ENCODE measurements at regions not wholly inside any gene's neighbourhood (a gene's known extent, or its start where the extent isn't known, plus 50 kb on each side); places are given as distances from the start of the nearest gene placed in this dataset.

GRCh38 chr20:55513954-55514353 is 491.4 kb downstream of the CBLN4 start:
- no peak overlapping the region for H3K27ac ChIP-seq
- TF ChIP-seq ZFX (IDR thresholded peaks at IDR 0.05; ENCODE audit: borderline replicate concordance) (no peak), CTCF (IDR thresholded peaks at IDR 0.05) (no peak)

- H3K27ac ChIP-seq: no peak overlapping the region
- TF ChIP-seq CTCF (IDR thresholded peaks at IDR 0.05): no peak
- no peak for TF ChIP-seq ZFX (IDR thresholded peaks at IDR 0.05; ENCODE audit: borderline replicate concordance)
Measured at GRCh38 chr20:55500130-55500529, 505.2 kb downstream of the CBLN4 start.

- no peak for TF ChIP-seq ZFX (IDR thresholded peaks at IDR 0.05; ENCODE audit: borderline replicate concordance)
- no peak for TF ChIP-seq CTCF (IDR thresholded peaks at IDR 0.05)
- no peak overlapping the region for H3K27ac ChIP-seq
Measured at GRCh38 chr20:55488593-55488992, 516.7 kb downstream of the CBLN4 start.

- TF ChIP-seq CTCF (IDR thresholded peaks at IDR 0.05) (no peak), ZFX (IDR thresholded peaks at IDR 0.05; ENCODE audit: borderline replicate concordance) (no peak)
- no peak overlapping the region for H3K27ac ChIP-seq
Measured at GRCh38 chr20:55478724-55479450, 526.4 kb downstream of the CBLN4 start.

GRCh38 chr20:55472704-55473103 is 532.6 kb downstream of the CBLN4 start:
- no peak for TF ChIP-seq ZFX (IDR thresholded peaks at IDR 0.05; ENCODE audit: borderline replicate concordance)
- TF ChIP-seq CTCF (IDR thresholded peaks at IDR 0.05): no peak
- H3K27ac ChIP-seq: no peak overlapping the region

GRCh38 chr20:55471052-55472006 is 534.0 kb downstream of the CBLN4 start:
- no peak for TF ChIP-seq ZFX (IDR thresholded peaks at IDR 0.05; ENCODE audit: borderline replicate concordance)
- TF ChIP-seq CTCF (IDR thresholded peaks at IDR 0.05): no peak

GRCh38 chr20:55469074-55469473 is 536.2 kb downstream of the CBLN4 start:
- no peak overlapping the region for H3K27ac ChIP-seq
- TF ChIP-seq CTCF (IDR thresholded peaks at IDR 0.05) (no peak), ZFX (IDR thresholded peaks at IDR 0.05; ENCODE audit: borderline replicate concordance) (no peak)

More at GRCh38 chr20:55471052-55472006, 534.0 kb downstream of the CBLN4 start:
- H3K27ac ChIP-seq: no peak overlapping the region
